Natural killer cell (primary cell): ENCODE measurements at regions not wholly inside any gene's neighbourhood (a gene's known extent, or its start where the extent isn't known, plus 50 kb on each side); places are given as distances from the start of the nearest gene placed in this dataset.

Experiments
- ATAC-seq, 3 donors: fragments of 150-1000 bp in 2 of 3; fragments of 200-7000 bp in 1 of 3; cut with Tn5 transposase; 1 replicate in 1 of 3; 2 replicates in 2 of 3; pipeline ENCODE4 v1.10.0; 2021; ENCODE audit warnings: mild to moderate bottlenecking in 2 of 3, moderate library complexity in 2 of 3
- DNase-seq, 2 donors: peaks; one replicate each; pipeline versions ENCODE4 v3.0.0 to v3.0.0-alpha.2; 2013 to 2021; ENCODE audit warnings: mixed read lengths in 1 of 2
- H3K27ac ChIP-seq: one replicate; pipeline ENCODE4 v1.5.1; 2013; ENCODE audit warnings: mild to moderate bottlenecking, low read length
- H3K27me3 ChIP-seq: one replicate; pipeline ENCODE4 v1.6.1; 2013; ENCODE audit warnings: low read length; ENCODE audit not compliant: control insufficient read depth, insufficient read depth
- H3K36me3 ChIP-seq: one replicate; pipeline ENCODE4 v1.6.1; 2013; ENCODE audit warnings: low read length; ENCODE audit not compliant: control insufficient read depth, insufficient read depth
- H3K4me1 ChIP-seq: one replicate; pipeline ENCODE4 v1.6.1; 2013; ENCODE audit warnings: low read length; ENCODE audit not compliant: control insufficient read depth, insufficient read depth
- H3K4me3 ChIP-seq: one replicate; pipeline ENCODE4 v1.5.1; 2013; ENCODE audit warnings: low read length
- H3K9me3 ChIP-seq: one replicate; pipeline ENCODE4 v1.6.1; 2013; ENCODE audit warnings: low read length; ENCODE audit not compliant: control insufficient read depth, insufficient read depth
- H3K27ac Mint-ChIP-seq, 2 donors: one replicate each; pipeline ENCODE4 v1.8.0; 2022; ENCODE audit warnings: mild to moderate bottlenecking in 2 of 2, mixed read lengths in 2 of 2, moderate library complexity in 1 of 2
- H3K27me3 Mint-ChIP-seq, 2 donors: one replicate each; pipeline ENCODE4 v1.8.0; 2022; ENCODE audit warnings: low read depth in 2 of 2, mixed read lengths in 2 of 2
- H3K36me3 Mint-ChIP-seq: one replicate; pipeline ENCODE4 v1.8.0; 2022; ENCODE audit warnings: mixed read lengths
- H3K4me1 Mint-ChIP-seq, 2 donors: one replicate each; pipeline ENCODE4 v1.8.0; 2022; ENCODE audit warnings: mixed read lengths in 2 of 2
- H3K4me3 Mint-ChIP-seq: one replicate; pipeline ENCODE4 v1.8.0; 2022; ENCODE audit warnings: mild to moderate bottlenecking, moderate library complexity, mixed read lengths
- H3K9me3 Mint-ChIP-seq, 2 donors: one replicate each; pipeline ENCODE4 v1.8.0; 2022; ENCODE audit warnings: mixed read lengths in 2 of 2
- WGBS: methylation state at CpG from one replicate; pipeline ENCODE4 v1.1.7; 2013; ENCODE audit warnings: missing lambda C conversion rate; ENCODE audit not compliant: insufficient coverage; 5-methylcytosine and 5-hydroxymethylcytosine counted together
- intact Hi-C: fragments of 100-400 bp; cut with micrococcal nuclease; formaldehyde crosslinking; loops from one replicate; pipeline ENCODE4 v1.14.2; 2022
- TF ChIP-seq, protein P1 (sequence below): fragments of 200-600 bp; IDR thresholded peaks from one replicate; pipeline ENCODE4 v1.8.0; 2022; ENCODE audit warnings: antibody characterized with exemption

DNA sequence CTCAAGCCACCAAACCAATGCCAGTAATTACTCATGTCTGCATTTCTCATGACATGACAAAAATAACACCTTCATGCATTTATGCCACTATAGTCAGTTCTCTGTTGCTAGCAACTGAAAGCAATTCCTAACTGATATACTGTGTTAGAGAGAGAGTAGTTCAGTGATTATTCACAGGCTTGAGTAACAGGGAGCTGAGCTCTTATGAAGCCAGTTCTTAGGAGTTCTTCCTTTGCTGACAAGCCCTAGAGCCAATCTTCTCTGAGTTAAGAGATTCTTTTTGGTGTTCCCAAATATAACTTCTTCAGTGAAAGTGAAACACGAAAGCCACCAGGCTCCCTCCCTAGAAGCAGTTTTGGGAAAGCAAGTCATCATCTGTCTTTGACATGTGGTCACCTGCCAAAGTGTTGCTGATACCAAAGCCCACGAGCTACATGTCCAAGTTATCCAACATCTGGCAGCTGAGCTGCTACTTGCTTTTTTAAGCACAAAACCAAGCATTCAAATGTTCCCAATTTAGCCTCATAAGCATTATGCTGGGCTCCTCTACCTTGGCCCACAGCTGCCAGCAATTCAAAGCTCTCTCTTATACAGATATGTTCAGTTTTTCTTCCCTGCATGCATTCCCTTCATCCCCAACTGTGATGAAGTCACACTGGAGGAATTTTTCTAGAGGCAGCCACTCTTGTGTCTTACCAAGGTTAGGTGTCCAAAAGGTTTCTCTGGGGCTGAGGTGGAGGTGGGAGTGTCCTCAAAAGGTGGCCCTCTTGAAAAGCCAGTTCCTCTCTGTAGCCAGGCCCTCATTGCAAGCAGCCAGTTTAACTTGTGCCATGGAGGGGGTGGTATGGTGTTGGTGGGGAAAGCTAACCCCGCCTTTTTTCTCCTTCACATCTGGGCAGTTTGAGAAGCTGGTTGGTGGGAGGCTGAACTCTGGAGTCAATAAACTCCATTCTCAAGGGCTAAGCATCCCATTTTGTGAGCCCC is 92.7 kb upstream of the ARMC2 start:
- H3K4me3 Mint-ChIP-seq, result no peak overlapping the region
- no peaks in the 10 kb centered on the region for H3K4me1 ChIP-seq
- no peak overlapping the region for H3K27ac Mint-ChIP-seq
- ATAC-seq (no peak), DNase-seq (no peak)
- WGBS, result 45% methylated on average over 3 of the region's 3 CpGs
- H3K9me3 Mint-ChIP-seq, result no peaks in the 10 kb centered on the region
- no peak overlapping the region for H3K27ac ChIP-seq
- H3K27me3 Mint-ChIP-seq, result peaks cover 0 to 3% of the 10 kb centered on the region in 2 donors
- TF ChIP-seq, protein P1, sequence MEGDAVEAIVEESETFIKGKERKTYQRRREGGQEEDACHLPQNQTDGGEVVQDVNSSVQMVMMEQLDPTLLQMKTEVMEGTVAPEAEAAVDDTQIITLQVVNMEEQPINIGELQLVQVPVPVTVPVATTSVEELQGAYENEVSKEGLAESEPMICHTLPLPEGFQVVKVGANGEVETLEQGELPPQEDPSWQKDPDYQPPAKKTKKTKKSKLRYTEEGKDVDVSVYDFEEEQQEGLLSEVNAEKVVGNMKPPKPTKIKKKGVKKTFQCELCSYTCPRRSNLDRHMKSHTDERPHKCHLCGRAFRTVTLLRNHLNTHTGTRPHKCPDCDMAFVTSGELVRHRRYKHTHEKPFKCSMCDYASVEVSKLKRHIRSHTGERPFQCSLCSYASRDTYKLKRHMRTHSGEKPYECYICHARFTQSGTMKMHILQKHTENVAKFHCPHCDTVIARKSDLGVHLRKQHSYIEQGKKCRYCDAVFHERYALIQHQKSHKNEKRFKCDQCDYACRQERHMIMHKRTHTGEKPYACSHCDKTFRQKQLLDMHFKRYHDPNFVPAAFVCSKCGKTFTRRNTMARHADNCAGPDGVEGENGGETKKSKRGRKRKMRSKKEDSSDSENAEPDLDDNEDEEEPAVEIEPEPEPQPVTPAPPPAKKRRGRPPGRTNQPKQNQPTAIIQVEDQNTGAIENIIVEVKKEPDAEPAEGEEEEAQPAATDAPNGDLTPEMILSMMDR, result no peak
- intact Hi-C loops, result no loop called here
- H3K36me3 Mint-ChIP-seq, result no peaks in the 10 kb centered on the region
- H3K9me3 ChIP-seq, result no peaks in the 10 kb centered on the region
- H3K4me3 ChIP-seq, result no peak overlapping the region
- no peaks in the 10 kb centered on the region for H3K36me3 ChIP-seq
- H3K4me1 Mint-ChIP-seq, result no peaks in the 10 kb centered on the region
- H3K27me3 ChIP-seq, result no peaks in the 10 kb centered on the region

DNA sequence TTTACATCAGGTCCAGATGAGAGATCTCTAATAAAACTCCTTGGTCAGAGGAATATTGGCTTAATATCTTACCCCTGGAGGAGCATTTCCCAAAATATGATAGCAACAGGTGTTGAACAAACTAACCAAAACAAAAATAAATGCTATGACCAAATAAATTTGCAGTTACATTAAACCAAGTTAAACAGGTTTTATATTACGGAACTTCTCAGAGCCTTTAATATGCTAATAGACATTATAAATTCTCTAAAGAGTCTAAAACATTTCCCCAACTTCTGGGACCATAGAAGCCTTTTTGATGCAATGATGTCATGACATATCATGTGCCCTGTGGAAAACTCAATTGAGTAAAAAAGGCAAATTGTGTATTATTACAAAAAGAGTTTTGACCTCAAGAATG is 90.9 kb upstream of the ARMC2 start:
- no peaks in the 10 kb centered on the region for H3K4me1 ChIP-seq
- Mint-ChIP-seq H3K4me1 (peaks cover 3 to 4% of the 10 kb centered on the region in 2 donors), H3K27me3 (peaks cover 0 to 3% of the 10 kb centered on the region in 2 donors), H3K4me3 (no peak overlapping the region), H3K27ac (no peak overlapping the region), H3K36me3 (no peaks in the 10 kb centered on the region), H3K9me3 (no peaks in the 10 kb centered on the region)
- no peaks in the 10 kb centered on the region for H3K36me3 ChIP-seq
- DNase-seq, result no peak
- H3K9me3 ChIP-seq, result no peaks in the 10 kb centered on the region
- TF ChIP-seq, protein P1, result no peak
- no peaks in the 10 kb centered on the region for H3K27me3 ChIP-seq
- intact Hi-C loops, result no loop called here
- H3K27ac ChIP-seq, result no peak overlapping the region
- no peak for ATAC-seq
- WGBS, result 88% methylated on average over 1 of the region's 1 CpG
- no peak overlapping the region for H3K4me3 ChIP-seq

DNA sequence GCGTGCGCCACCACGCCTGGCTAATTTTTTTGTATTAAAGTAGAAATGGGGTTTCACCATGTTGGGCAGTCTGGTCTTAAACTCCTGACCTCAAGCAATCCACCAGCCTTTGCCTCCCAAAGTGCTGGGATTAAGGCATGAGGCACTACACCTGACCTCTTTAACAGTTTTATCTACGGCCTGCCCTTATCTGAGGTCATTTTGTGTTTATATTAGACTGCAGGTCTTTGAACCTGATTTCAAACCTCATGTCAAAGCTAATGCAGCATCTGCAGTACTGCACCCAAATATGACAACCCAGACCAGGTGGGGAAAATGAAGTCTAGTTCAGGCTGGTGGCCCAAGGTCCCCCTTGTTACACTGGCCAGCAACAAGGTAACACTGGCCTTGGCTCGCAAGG is 89.3 kb upstream of the ARMC2 start:
- WGBS, result 91% methylated on average over 2 of the region's 5 CpGs
- no peaks in the 10 kb centered on the region for H3K36me3 Mint-ChIP-seq
- TF ChIP-seq, protein P1, result no peak
- peaks cover 6 to 7% of the 10 kb centered on the region in 2 donors for H3K4me1 Mint-ChIP-seq
- peaks cover 0 to 3% of the 10 kb centered on the region in 2 donors for H3K27me3 Mint-ChIP-seq
- DNase-seq, result no peak
- no peak for ATAC-seq
- Histone ChIP-seq H3K36me3 (no peaks in the 10 kb centered on the region), H3K4me1 (no peaks in the 10 kb centered on the region), H3K27me3 (no peaks in the 10 kb centered on the region), H3K27ac (no peak overlapping the region), H3K4me3 (no peak overlapping the region), H3K9me3 (no peaks in the 10 kb centered on the region)
- H3K4me3 Mint-ChIP-seq, result no peak overlapping the region
- intact Hi-C loops, result no loop called here
- H3K9me3 Mint-ChIP-seq, result no peaks in the 10 kb centered on the region
- H3K27ac Mint-ChIP-seq, result no peak overlapping the region
